NCI-H146 (cell line): ENCODE measurements at regions not wholly inside any gene's neighbourhood (a gene's known extent, or its start where the extent isn't known, plus 50 kb on each side); places are given as distances from the start of the nearest gene placed in this dataset.

Source experiments
- DNase-seq: peaks from one replicate; lab custom pipeline; 2025; lab: John Stamatoyannopoulos, UW

DNA sequence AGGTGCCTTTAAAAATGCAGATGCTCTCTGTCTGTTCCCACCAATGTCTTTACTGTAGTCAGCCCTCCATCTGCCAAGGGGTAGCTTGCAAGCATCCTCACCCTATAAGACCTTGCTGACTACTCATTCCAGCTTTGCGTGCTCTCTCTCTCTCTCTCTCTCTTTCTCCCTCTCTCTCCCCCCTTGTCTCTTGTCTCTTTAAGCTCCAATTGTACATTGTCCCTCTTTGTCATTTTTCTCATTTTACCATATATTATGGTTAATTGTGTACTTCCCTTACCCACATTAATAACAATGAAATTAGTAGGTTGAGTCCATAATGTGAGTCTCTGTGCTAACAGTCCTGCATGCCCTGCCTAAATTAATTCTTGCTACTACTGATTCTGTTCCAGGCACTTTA lies 350.2 kb upstream of the CDH4 start:
- no peak for DNase-seq

DNA sequence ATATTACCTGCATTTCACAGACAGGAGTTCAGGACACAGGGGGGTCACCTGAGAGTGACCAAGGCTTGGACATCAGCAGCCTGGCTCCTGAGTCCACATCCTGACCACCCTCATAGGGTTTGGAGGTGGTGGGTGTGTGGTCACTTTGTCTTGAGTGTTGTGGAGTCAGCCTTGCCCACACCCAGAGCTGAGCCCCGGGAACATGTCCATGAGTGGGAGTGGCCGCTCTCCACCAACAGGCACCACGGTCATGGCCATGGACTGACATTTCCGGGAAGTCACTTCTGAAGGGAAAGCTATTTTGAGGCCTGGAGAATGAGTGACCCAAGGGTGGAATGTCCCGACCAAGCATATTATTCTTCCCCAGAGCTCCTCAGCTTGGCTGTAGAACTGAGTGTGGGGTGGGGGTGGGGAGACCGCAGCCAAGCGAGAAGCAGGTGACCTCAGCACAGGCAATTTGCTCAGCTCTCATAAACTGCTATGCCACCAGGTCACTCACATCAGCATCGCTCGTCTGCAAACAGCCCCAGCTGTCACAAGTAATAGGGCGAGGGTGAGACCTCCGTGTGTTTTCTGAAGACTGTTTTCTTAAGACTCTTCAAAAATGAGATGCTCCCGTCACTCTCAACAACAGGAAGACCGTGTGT lies 348.6 kb upstream of the CDH4 start:
- no peak for DNase-seq

GRCh38 chr20:60904730-60905129 lies 347.3 kb upstream of the CDH4 start:
- DNase-seq, result no peak

DNA sequence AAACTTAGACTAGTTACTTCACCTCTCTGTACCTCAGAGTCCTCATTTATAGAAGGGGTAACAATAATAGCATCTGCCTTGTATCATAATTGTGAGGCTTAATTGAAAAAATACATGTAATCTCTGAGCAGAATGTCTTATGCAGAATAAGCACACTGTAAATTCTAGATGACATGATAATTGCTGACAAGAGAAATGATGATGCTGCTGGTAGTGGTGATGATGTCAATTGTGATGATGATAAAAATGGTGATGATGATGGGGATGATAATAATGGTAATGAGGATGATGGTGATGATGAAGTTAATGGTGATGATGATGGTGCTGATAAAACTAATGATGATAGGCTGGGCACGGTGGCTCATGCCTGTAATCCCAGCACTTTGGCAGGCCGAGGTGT lies 346.1 kb upstream of the CDH4 start:
- DNase-seq, result no peak

- no peak for DNase-seq
Measured at GRCh38 chr20:60906555-60906954, 345.5 kb upstream of the CDH4 start.

- DNase-seq, result no peak
Measured at GRCh38 chr20:60913298-60913697, 338.8 kb upstream of the CDH4 start.

GRCh38 chr20:60921022-60921622 lies 330.9 kb upstream of the CDH4 start:
- no peak for DNase-seq

DNA sequence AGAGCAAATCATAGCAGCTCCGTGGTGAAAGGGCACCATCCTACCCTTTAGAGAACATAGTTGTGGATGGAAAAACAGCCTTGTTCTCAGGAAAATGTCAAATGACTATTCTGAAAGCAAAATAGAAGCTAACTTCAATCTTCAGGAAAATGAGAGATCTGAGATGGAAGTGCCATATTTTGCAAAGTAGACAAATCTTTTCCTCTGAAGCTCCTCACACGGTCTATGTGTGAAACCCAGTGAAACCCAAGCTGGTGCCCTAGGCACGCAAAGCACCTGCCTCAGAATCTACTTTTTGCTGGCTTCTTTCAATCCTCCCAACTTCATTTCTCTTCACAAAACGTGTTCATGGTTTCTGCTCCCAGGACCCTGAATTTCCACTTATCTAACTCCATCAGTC lies 325.2 kb upstream of the CDH4 start:
- DNase-seq, result no peak

DNA sequence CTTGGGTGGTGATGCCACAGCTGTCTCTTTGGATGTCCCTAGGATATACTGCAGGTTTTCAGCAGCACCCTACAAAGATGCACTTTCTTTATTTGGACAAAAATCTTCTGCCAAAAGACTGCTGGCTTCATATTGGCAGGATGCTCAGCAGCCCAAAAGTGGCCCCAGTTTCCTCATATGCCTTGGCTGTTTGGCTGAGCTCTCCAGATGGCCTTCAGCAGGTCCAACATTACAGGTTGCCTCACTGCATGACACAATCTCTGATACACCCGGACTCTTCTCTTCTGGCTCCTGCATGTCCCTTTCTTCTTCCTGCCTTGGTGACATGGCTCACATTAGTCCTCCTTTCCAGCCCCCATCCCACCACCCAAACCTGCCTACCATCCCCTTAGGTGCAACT lies 323.7 kb upstream of the CDH4 start:
- DNase-seq, result no peak

DNA sequence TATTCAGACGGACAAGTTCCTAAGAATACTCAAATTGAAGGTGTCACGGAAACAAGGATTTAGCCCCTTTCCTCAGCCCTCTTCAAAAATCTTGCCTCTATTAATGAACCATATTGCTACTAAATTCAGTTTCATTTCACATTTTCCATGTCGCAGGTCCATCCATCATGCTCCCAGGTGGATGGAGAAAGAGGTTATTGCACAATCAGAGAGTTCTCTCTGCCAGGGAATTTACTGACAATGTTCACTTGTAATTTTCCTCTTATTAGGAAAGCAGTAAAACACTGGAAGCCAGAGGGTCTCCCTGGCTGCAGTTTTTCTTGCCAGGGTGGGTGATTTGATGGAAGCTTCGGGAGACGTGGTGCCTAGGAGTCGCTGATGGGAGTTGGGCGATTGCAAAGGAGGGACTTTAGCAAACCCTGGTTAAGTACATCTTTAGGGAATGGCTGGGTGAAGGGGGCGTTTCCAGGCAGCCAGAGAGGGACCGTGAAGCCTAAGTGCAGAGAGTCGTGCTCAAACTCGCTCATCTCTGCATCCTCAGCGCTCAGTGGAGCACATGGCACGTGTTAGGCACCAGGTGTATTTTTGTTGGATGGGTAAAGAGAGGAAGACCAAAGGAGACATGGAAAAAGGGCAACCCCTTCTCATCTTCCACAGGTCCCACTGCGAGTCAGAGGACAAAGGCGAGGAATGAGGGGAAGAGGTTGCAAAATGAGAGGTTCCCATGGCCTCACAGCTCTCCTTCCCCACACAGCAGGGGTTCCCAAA lies 321.9 kb upstream of the CDH4 start:
- DNase-seq, result no peak

DNA sequence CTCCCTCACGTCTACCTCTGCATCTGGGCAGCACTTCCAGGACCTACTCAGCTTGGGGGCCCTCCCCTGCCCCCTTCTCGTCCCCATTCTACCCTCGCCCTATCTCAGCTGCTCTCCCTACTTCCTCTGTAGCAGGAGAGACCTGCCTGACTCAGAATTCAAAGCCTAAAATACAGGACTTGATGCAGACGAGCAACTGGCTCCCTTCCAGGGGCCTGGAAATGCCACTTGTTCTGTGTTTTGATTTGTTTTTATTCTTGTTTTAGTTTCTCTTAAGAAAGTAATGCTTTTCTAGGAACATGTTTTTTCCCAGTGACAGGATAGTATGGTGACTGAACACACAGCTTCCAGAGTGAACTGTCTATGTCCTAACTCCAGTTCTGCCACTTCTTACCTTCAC lies 320.4 kb upstream of the CDH4 start:
- no peak for DNase-seq

GRCh38 chr20:60934724-60935123 lies 317.3 kb upstream of the CDH4 start:
- DNase-seq, result no peak

- DNase-seq, result no peak
Measured at GRCh38 chr20:60935971-60936370, 316.1 kb upstream of the CDH4 start.

- DNase-seq, result no peak
Measured at GRCh38 chr20:60937585-60937984, 314.5 kb upstream of the CDH4 start.

GRCh38 chr20:60941379-60941778 lies 310.7 kb upstream of the CDH4 start:
- DNase-seq, result no peak

GRCh38 chr20:60947819-60948218 lies 304.2 kb upstream of the CDH4 start:
- no peak for DNase-seq

- DNase-seq, result no peak
Measured at GRCh38 chr20:60948224-60948623, 303.8 kb upstream of the CDH4 start.

GRCh38 chr20:60950561-60950960 lies 301.5 kb upstream of the CDH4 start:
- no peak for DNase-seq

- no peak for DNase-seq
Measured at GRCh38 chr20:60950974-60951373, 301.1 kb upstream of the CDH4 start.

DNA sequence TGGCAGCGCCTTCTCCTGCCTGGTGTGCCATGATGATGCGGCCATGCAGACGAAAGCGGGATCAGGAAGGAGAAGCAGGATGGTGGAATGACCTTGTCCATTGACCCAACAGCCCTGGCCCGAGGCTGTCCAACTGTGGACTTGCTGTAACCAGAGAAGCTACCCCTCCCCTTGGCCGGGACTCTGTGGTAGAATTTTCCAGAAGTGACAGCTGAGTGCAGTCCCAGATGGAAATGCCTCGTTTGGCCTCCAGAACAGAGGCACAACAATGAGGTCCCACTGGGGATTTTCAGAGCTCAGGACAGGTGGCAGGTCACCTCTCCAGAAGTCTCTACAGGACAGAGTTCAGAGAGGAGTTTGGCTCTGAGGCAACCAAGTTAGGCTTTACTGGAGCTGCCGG lies 299.2 kb upstream of the CDH4 start:
- DNase-seq, result no peak

GRCh38 chr20:60953321-60953720 lies 298.7 kb upstream of the CDH4 start:
- DNase-seq, result no peak

- DNase-seq, result no peak
Measured at GRCh38 chr20:60955706-60956105, 296.4 kb upstream of the CDH4 start.

GRCh38 chr20:60956194-60956593 lies 295.9 kb upstream of the CDH4 start:
- no peak for DNase-seq

DNA sequence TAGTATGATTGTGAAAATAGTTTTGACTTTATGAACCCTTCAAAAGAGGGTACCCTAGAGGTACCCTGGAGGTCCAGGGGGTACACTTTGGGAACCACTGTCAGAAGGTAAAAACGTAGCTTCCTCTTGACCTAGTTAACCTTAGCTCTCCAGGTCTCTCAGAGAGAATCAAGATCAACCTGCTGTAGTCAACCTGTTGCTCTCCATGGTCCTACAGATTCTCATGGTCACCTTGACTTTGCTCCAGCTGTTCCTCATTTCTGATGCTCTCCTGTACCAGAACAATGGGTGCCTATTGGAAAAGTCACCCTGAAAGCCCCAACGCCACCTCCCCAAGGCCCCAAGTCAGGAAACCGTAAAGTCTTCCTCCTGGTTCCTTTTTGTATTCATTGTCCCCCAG lies 294.4 kb upstream of the CDH4 start:
- no peak for DNase-seq
